ENCODE measurements at regions not wholly inside any gene's neighbourhood (a gene's known extent, or its start where the extent isn't known, plus 50 kb on each side); places are given as distances from the start of the nearest gene placed in this dataset.

- Histone ChIP-seq H3K4me1 (no peaks in the 10 kb centered on the region), H3K36me3 (no peaks in the 10 kb centered on the region), H3K27me3 (ENCODE audit: low read depth) (peaks cover 39% of the 10 kb centered on the region), H3K9me3 (replicated peaks) (no peaks in the 10 kb centered on the region), H3K4me3 (no peak overlapping the region), H3K27ac (replicated peaks) (no peak overlapping the region)
- no peak for DNase-seq
- TF ChIP-seq CTCF (IDR thresholded peaks at IDR 0.05; ENCODE audit: borderline replicate concordance): no peak
- intact Hi-C loops (cut with micrococcal nuclease): no loop called here
Measured at GRCh38 chr12:13654456-13654855, 326.9 kb downstream of the GRIN2B start.

GRCh38 chr12:13652105-13652504 lies 329.3 kb downstream of the GRIN2B start:
- H3K9me3 ChIP-seq (replicated peaks): no peaks in the 10 kb centered on the region
- no peak for DNase-seq
- no peaks in the 10 kb centered on the region for H3K36me3 ChIP-seq
- TF ChIP-seq CTCF (IDR thresholded peaks at IDR 0.05; ENCODE audit: borderline replicate concordance): no peak
- H3K27ac ChIP-seq (replicated peaks): no peak overlapping the region
- H3K27me3 ChIP-seq (ENCODE audit: low read depth): peaks cover 17% of the 10 kb centered on the region
- H3K4me1 ChIP-seq: no peaks in the 10 kb centered on the region
- H3K4me3 ChIP-seq: no peak overlapping the region
- intact Hi-C loops (cut with micrococcal nuclease): no loop called here

GRCh38 chr12:13635709-13636108 lies 345.7 kb downstream of the GRIN2B start:
- intact Hi-C loops (cut with micrococcal nuclease): no loop called here
- TF ChIP-seq CTCF (IDR thresholded peaks at IDR 0.05; ENCODE audit: borderline replicate concordance): no peak
- Histone ChIP-seq H3K9me3 (replicated peaks) (no peaks in the 10 kb centered on the region), H3K27me3 (ENCODE audit: low read depth) (peaks cover 15% of the 10 kb centered on the region), H3K4me1 (no peaks in the 10 kb centered on the region), H3K36me3 (no peaks in the 10 kb centered on the region), H3K4me3 (no peak overlapping the region), H3K27ac (replicated peaks) (no peak overlapping the region)
- no peak for DNase-seq

- no peaks in the 10 kb centered on the region for H3K9me3 ChIP-seq (replicated peaks)
- intact Hi-C loops (cut with micrococcal nuclease): no loop called here
- no peak for DNase-seq
- H3K36me3 ChIP-seq: no peaks in the 10 kb centered on the region
- H3K27me3 ChIP-seq (ENCODE audit: low read depth): peaks cover 28% of the 10 kb centered on the region
- no peak overlapping the region for H3K4me3 ChIP-seq
- no peak for TF ChIP-seq CTCF (IDR thresholded peaks at IDR 0.05; ENCODE audit: borderline replicate concordance)
- no peak overlapping the region for H3K27ac ChIP-seq (replicated peaks)
- H3K4me1 ChIP-seq: no peaks in the 10 kb centered on the region
Measured at GRCh38 chr12:13631873-13632272, 349.5 kb downstream of the GRIN2B start.

- H3K36me3 ChIP-seq: no peaks in the 10 kb centered on the region
- no peak overlapping the region for H3K27ac ChIP-seq (replicated peaks)
- DNase-seq: no peak
- TF ChIP-seq CTCF (IDR thresholded peaks at IDR 0.05; ENCODE audit: borderline replicate concordance): no peak
- peaks cover 33% of the 10 kb centered on the region for H3K27me3 ChIP-seq (ENCODE audit: low read depth)
- no peaks in the 10 kb centered on the region for H3K4me1 ChIP-seq
- intact Hi-C loops (cut with micrococcal nuclease): no loop called here
- no peak overlapping the region for H3K4me3 ChIP-seq
- no peaks in the 10 kb centered on the region for H3K9me3 ChIP-seq (replicated peaks)
Measured at GRCh38 chr12:13630354-13630753, 351.0 kb downstream of the GRIN2B start.

DNA sequence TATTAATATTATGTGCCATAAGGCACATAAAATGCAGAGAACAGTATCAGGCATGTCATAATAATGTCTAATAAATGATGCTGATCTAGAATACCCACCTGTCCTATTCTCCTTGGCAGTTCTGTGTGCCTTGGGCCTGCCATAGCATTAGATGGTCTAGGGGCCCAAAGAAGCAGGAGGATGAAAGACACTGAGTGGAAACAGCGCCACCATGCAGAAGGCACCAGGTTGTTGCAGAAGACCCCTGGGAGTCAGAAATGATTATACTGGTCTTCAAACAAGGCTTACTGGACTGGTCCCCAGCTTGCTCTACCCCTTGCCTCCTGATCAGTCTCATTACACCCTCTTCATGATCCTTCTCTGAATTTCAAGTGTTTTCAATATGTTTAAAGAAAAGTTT lies 353.3 kb downstream of the GRIN2B start:
- no peak for TF ChIP-seq CTCF (IDR thresholded peaks at IDR 0.05; ENCODE audit: borderline replicate concordance)
- no peaks in the 10 kb centered on the region for H3K36me3 ChIP-seq
- H3K4me1 ChIP-seq: no peaks in the 10 kb centered on the region
- no peak overlapping the region for H3K4me3 ChIP-seq
- no peak for DNase-seq
- H3K9me3 ChIP-seq (replicated peaks): no peaks in the 10 kb centered on the region
- H3K27me3 ChIP-seq (ENCODE audit: low read depth): peaks cover 29% of the 10 kb centered on the region
- intact Hi-C loops (cut with micrococcal nuclease): no loop called here
- no peak overlapping the region for H3K27ac ChIP-seq (replicated peaks)
